ENCODE measurements at regions not wholly inside any gene's neighbourhood (a gene's known extent, or its start where the extent isn't known, plus 50 kb on each side); places are given as distances from the start of the nearest gene placed in this dataset.

GRCh38 chr1:188991221-188991930, 1486.3 kb downstream of the BRINP3 start:
- TF ChIP-seq CTCF (IDR thresholded peaks at IDR 0.05; ENCODE audit: borderline replicate concordance): no peak

GRCh38 chr1:189007824-189008223, 1469.8 kb downstream of the BRINP3 start:
- Histone ChIP-seq H3K4me1 (no peaks in the 10 kb centered on the region), H3K9me3 (replicated peaks) (no peaks in the 10 kb centered on the region), H3K4me3 (no peak overlapping the region), H3K27me3 (ENCODE audit: low read depth) (no peaks in the 10 kb centered on the region), H3K36me3 (no peaks in the 10 kb centered on the region), H3K27ac (replicated peaks) (no peak overlapping the region)
- TF ChIP-seq CTCF (IDR thresholded peaks at IDR 0.05; ENCODE audit: borderline replicate concordance): no peak
- intact Hi-C loops (cut with micrococcal nuclease): no loop called here
- no peak for DNase-seq

More at GRCh38 chr1:188991221-188991930, 1486.3 kb downstream of the BRINP3 start:
- Histone ChIP-seq H3K4me1 (no peaks in the 10 kb centered on the region), H3K4me3 (no peak overlapping the region), H3K27ac (replicated peaks) (no peak overlapping the region), H3K27me3 (ENCODE audit: low read depth) (no peaks in the 10 kb centered on the region), H3K9me3 (replicated peaks) (peaks cover 6% of the 10 kb centered on the region), H3K36me3 (no peaks in the 10 kb centered on the region)
- no peak for DNase-seq
- intact Hi-C loops (cut with micrococcal nuclease): no loop called here

GRCh38 chr1:189021577-189021976, 1456.1 kb downstream of the BRINP3 start:
- no peaks in the 10 kb centered on the region for H3K27me3 ChIP-seq (ENCODE audit: low read depth)
- H3K4me3 ChIP-seq: no peak overlapping the region
- no peaks in the 10 kb centered on the region for H3K36me3 ChIP-seq
- TF ChIP-seq CTCF (IDR thresholded peaks at IDR 0.05; ENCODE audit: borderline replicate concordance): no peak
- intact Hi-C loops (cut with micrococcal nuclease): no loop called here
- no peak overlapping the region for H3K27ac ChIP-seq (replicated peaks)
- peaks cover 9% of the 10 kb centered on the region for H3K9me3 ChIP-seq (replicated peaks)
- no peak for DNase-seq
- no peaks in the 10 kb centered on the region for H3K4me1 ChIP-seq

- Histone ChIP-seq H3K27ac (replicated peaks) (no peak overlapping the region), H3K9me3 (replicated peaks) (peaks cover 7% of the 10 kb centered on the region), H3K27me3 (ENCODE audit: low read depth) (no peaks in the 10 kb centered on the region), H3K4me3 (no peak overlapping the region), H3K4me1 (no peaks in the 10 kb centered on the region), H3K36me3 (no peaks in the 10 kb centered on the region)
- intact Hi-C loops (cut with micrococcal nuclease): no loop called here
- DNase-seq: no peak
- TF ChIP-seq CTCF (IDR thresholded peaks at IDR 0.05; ENCODE audit: borderline replicate concordance): no peak
Measured at GRCh38 chr1:189022015-189022414, 1455.6 kb downstream of the BRINP3 start.

- Histone ChIP-seq H3K4me3 (no peak overlapping the region), H3K27me3 (ENCODE audit: low read depth) (no peaks in the 10 kb centered on the region)
Measured at GRCh38 chr1:189027512-189027911, 1450.2 kb downstream of the BRINP3 start.

More at GRCh38 chr1:189027512-189027911, 1450.2 kb downstream of the BRINP3 start:
- no peak overlapping the region for H3K27ac ChIP-seq (replicated peaks)
- no peaks in the 10 kb centered on the region for H3K9me3 ChIP-seq (replicated peaks)
- H3K4me1 ChIP-seq: no peaks in the 10 kb centered on the region
- TF ChIP-seq CTCF (IDR thresholded peaks at IDR 0.05; ENCODE audit: borderline replicate concordance): no peak
- no peak for DNase-seq
- intact Hi-C loops (cut with micrococcal nuclease): no loop called here
- no peaks in the 10 kb centered on the region for H3K36me3 ChIP-seq
